ENCODE measurements at regions not wholly inside any gene's neighbourhood (a gene's known extent, or its start where the extent isn't known, plus 50 kb on each side); places are given as distances from the start of the nearest gene placed in this dataset.

DNA sequence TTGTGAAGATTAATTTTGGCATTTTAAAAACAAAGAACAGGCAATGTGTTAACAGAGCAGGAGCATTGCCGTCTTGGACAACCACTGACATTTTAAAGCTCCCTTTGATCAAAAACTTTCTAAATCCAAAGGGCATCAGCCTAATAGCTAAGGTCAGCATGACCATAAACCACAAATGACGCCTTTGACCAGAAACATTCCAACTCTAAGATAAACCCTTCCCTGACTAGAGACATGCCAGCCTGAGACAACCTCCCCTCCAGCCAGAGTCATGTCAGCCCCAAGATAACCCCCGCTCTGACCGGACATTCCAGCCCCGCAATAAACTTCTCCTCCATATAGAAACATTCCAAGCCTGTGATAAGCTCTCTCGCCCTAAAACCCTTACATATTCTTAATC lies 949.4 kb upstream of the POT1 start:
- no peak for TF ChIP-seq EZH2 (IDR thresholded peaks at IDR 0.05; ENCODE audit: insufficient read depth, low read length)
- TF ChIP-seq, protein P1, sequence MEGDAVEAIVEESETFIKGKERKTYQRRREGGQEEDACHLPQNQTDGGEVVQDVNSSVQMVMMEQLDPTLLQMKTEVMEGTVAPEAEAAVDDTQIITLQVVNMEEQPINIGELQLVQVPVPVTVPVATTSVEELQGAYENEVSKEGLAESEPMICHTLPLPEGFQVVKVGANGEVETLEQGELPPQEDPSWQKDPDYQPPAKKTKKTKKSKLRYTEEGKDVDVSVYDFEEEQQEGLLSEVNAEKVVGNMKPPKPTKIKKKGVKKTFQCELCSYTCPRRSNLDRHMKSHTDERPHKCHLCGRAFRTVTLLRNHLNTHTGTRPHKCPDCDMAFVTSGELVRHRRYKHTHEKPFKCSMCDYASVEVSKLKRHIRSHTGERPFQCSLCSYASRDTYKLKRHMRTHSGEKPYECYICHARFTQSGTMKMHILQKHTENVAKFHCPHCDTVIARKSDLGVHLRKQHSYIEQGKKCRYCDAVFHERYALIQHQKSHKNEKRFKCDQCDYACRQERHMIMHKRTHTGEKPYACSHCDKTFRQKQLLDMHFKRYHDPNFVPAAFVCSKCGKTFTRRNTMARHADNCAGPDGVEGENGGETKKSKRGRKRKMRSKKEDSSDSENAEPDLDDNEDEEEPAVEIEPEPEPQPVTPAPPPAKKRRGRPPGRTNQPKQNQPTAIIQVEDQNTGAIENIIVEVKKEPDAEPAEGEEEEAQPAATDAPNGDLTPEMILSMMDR (IDR thresholded peaks at IDR 0.05; ENCODE audit: insufficient read depth, low read depth, low read length): no peak

Measured in astrocyte (in vitro differentiated cells and primary cell).